Fibroblast of mammary gland (primary cell): ENCODE measurements at regions not wholly inside any gene's neighbourhood (a gene's known extent, or its start where the extent isn't known, plus 50 kb on each side); places are given as distances from the start of the nearest gene placed in this dataset.

Source experiments
- DNase-seq: peaks from one replicate; pipeline ENCODE4 v3.0.0-alpha.2; 2010; ENCODE audit warnings: low read depth
- H3K4me3 ChIP-seq: 2 replicates; pipeline ENCODE4 v1.5.1; 2011; ENCODE audit warnings: low read depth, mild to moderate bottlenecking, low read length, moderate library complexity; ENCODE audit not compliant: control insufficient read depth
- CTCF ChIP-seq: conservative IDR thresholded peaks from 2 replicates; pipeline ENCODE4 v1.5.1; 2011; ENCODE audit warnings: low read depth, low read length, inconsistent platforms; ENCODE audit not compliant: control insufficient read depth, insufficient read depth

DNA sequence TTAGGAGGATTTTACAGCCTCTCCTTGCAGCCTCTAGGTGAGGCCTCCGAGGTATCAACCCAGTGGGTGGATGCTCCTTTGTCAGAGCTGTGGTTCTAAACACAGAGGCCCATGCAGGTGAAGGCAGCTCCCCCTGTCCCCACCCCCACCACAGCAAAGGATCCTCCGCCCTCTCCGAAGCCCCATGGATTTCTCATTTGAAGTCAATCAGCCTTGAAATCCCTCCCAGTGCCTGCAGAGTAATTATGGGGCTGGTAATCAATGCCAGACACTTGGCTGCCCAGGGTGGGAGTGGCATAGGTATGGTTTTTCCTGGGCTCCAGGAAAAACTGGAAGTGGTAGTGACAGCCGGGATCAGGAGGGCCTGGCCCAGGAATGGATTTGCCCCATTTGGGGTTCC is 119.5 kb upstream of the CSF3R start:
- DNase-seq = no peak
- no peak for TF ChIP-seq CTCF
- H3K4me3 ChIP-seq = no peak overlapping the region

DNA sequence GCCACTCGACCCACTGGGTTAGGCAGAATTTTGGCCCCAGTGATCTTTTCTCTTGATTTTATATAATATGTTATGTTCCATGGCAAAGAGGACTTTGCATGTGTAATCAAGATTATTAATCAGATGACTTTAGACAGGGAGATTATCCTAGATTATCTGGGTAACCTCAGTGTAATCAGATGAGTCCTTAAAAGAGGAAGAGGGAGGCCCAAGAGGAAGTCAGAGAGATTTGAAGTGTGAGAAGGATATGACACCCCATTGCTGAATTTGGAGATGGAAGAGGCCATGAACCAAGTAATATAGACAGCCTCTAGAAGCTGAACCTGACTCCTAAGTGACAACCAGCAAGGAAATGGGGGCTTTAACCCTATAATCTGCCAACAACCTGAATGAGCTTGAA is 117.1 kb upstream of the CSF3R start:
- DNase-seq = no peak
- TF ChIP-seq CTCF = no peak

DNA sequence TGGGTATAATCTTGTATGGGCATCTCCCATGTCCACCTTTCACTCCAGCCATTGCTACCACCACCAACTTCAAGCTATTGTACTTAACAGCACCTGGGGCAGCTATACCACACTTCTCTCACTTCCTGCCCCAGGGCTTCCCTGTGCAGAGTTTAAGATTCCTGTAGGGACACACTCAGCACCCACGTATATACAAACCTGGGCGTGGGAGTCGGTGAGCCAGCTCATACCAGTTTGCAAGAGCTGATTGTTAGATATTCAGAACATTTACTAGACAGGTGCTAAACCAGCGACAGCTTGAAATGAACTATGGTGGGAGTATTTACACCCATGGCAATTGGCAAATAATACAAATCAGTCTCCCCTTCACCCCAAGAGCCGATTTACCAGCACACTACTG is 114.8 kb upstream of the CSF3R start:
- DNase-seq = no peak
- no peak overlapping the region for H3K4me3 ChIP-seq
- TF ChIP-seq CTCF = no peak

More for the DNA sequence above, 117.1 kb upstream of the CSF3R start:
- H3K4me3 ChIP-seq = no peak overlapping the region

- no peak for DNase-seq
- TF ChIP-seq CTCF = no peak
These were observed 113.2 kb upstream of the CSF3R start for GRCh38 chr1:36595921-36596320.

DNA sequence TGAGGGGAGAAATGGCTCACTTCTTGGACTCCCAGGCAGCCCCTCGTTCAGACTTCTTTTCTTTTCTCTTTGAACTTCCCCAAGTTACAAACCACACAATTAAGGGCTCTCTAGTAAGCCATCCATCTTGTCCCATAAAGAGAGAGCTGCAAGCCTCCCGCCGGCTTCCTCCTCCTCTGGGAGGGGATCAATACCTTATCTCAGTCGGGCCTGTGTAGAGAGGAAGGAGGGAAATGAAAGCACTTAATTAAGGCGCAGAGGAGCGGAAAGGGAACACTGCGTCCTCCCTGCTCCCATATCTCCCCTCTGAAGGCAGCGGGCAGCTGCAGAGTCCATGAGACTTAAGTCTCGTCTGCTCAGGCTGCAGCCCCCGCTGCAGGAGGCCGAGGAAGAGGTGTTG is 112.6 kb upstream of the CSF3R start:
- no peak for TF ChIP-seq CTCF
- DNase-seq = no peak

More at GRCh38 chr1:36595921-36596320, 113.2 kb upstream of the CSF3R start:
- H3K4me3 ChIP-seq = no peak overlapping the region

GRCh38 chr1:36594023-36594422 is 111.3 kb upstream of the CSF3R start:
- no peak overlapping the region for H3K4me3 ChIP-seq
- DNase-seq = no peak
- TF ChIP-seq CTCF = no peak

More for the DNA sequence above, 112.6 kb upstream of the CSF3R start:
- H3K4me3 ChIP-seq = no peak overlapping the region

GRCh38 chr1:36591278-36591677 is 108.6 kb upstream of the CSF3R start:
- no peak overlapping the region for H3K4me3 ChIP-seq
- DNase-seq = no peak
- no peak for TF ChIP-seq CTCF
